Stomach (tissue), 8 donors: ENCODE measurements at regions not wholly inside any gene's neighbourhood (a gene's known extent, or its start where the extent isn't known, plus 50 kb on each side); places are given as distances from the start of the nearest gene placed in this dataset.
"Not testable (repeated sequence)": the region's sequence is repeated elsewhere in the genome, so short reads cannot be mapped to it uniquely, and the experiment has no call there.

Experiments used
- DNase-seq, 2 donors: peaks; one replicate each; pipeline versions ENCODE4 v3.0.0 to v3.0.0-alpha.2; 2013 to 2019
- H3K27ac ChIP-seq, 5 donors: fragments of 200-600 bp in 4 of 5; sonication (generic) in 4 of 5; one replicate each; pipeline ENCODE4 v1.5.1; 2013 to 2019; ENCODE audit warnings: mild to moderate bottlenecking in 1 of 5, moderate library complexity in 1 of 5
- H3K27me3 ChIP-seq, 3 donors: fragments of 200-600 bp; sonication (generic); one replicate each; pipeline ENCODE4 v1.5.1; 2017 to 2019; ENCODE audit warnings: mixed run types in 1 of 3
- H3K36me3 ChIP-seq, 4 donors: fragments of 200-600 bp; sonication (generic); 1 replicate in 3 of 4; 2 replicates in 1 of 4; pipeline ENCODE4 v1.5.1; 2016 to 2019
- H3K4me1 ChIP-seq, 4 donors: fragments of 200-600 bp; sonication (generic); one replicate each; pipeline ENCODE4 v1.5.1; 2016 to 2019
- H3K4me3 ChIP-seq, 4 donors: fragments of 200-600 bp; sonication (generic) in 3 of 4; one replicate each; pipeline ENCODE4 v1.5.1; 2016 to 2019; ENCODE audit warnings: mild to moderate bottlenecking in 1 of 4
- H3K9me3 ChIP-seq, 4 donors: fragments of 200-600 bp; sonication (generic); one replicate each; pipeline ENCODE4 v1.5.1; 2016 to 2019
- EP300 ChIP-seq: sonication (generic); formaldehyde crosslinking; IDR thresholded peaks from one replicate; pipeline ENCODE4 v1.6.1; 2017; ENCODE audit warnings: antibody characterized with exemption
- POLR2A ChIP-seq, 4 donors: fragments of 450-650 bp; IDR thresholded peaks; one replicate each; pipeline ENCODE4 v1.6.1; 2016; ENCODE audit warnings: antibody characterized with exemption in 4 of 4, control low read depth in 2 of 4, mild to moderate bottlenecking in 1 of 4, moderate library complexity in 1 of 4
- POLR2AphosphoS5 ChIP-seq, 3 donors: sonication (generic); formaldehyde crosslinking; IDR thresholded peaks; one replicate each; pipeline ENCODE4 v1.6.1; 2016; ENCODE audit warnings: antibody characterized with exemption in 3 of 3
- WGBS, 5 donors: extraction: QIAGEN DNeasy Blood & Tissue Kit in 3 of 5; methylation state at CpG; one replicate each; pipeline versions ENCODE4 v1.1.5 to v1.1.7; 2013 to 2018; 5-methylcytosine and 5-hydroxymethylcytosine counted together
- intact Hi-C: fragments of 100-400 bp; cut with DNase I; formaldehyde crosslinking; loops from one replicate; pipeline ENCODE4 v1.15.1; 2023; ENCODE audit warnings: low total_unique reads
- TF ChIP-seq, protein P1 (sequence below), 7 experiments: fragments of 450-650 bp in 4 of 7; fragments of 200-600 bp in 3 of 7; sonication (generic) in 3 of 7; IDR thresholded peaks; one replicate each; pipeline ENCODE4 v1.5.1; 2016 to 2019; ENCODE audit warnings: antibody characterized with exemption in 7 of 7, control low read depth in 2 of 7, mild to moderate bottlenecking in 1 of 7
- donor health status: healthy with polysubstance abuse.
- donor health status: Bipolar disorder and iron deficiency.
- donor health status: healthy.

DNA sequence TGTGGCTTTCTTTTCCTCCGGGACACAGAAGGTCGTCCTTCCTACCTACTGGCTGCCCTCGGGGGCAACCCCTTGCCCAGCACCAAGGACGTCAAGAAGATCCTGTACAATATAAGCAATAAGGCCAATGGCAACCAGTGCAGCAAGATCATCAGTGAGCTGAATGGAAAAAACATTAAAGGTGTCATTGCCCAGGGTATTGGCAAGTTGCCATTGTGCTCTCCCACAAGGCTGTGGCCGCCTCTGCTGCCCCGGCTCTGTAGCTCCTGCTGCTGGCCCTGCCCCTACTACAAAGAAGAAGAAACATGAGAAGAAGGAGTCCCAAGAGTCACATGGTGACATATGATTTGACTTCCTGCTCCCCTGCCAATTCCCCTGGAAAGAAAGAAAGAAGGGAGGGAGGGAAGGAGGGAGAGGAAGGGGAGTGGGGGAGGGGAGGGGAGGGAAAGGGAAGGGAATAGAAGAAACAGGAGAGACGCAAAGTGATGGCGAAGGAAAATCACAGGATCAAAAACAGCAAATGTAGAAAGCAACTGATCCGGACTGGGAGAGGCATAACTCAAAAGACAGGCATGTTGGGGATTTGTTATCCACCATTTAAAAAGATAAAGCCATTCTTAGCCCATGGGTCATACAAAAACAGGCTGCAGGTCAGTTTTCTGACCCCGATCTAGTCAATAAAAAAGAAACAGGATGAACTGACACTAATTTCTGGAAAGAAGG lies 61.3 kb upstream of the RESF1 start:
- H3K4me1 ChIP-seq: peaks cover 11 to 29% (median 19%) of the 10 kb centered on the region in 4 donors
- H3K4me3 ChIP-seq: no peak overlapping the region
- H3K9me3 ChIP-seq: no peaks in the 10 kb centered on the region
- H3K27me3 ChIP-seq: no peaks in the 10 kb centered on the region
- DNase-seq: peak; percentile 53 to 69
- WGBS, 5 donors: 40 to 61% (median 50%) methylated on average over 10 of the region's 10 CpGs
- intact Hi-C loops: no loop called here
- H3K36me3 ChIP-seq: no peaks in the 10 kb centered on the region
- no peak for TF ChIP-seq POLR2AphosphoS5 (IDR thresholded peaks at IDR 0.05)
- H3K27ac ChIP-seq: peak overlapping the region; percentile 32 to 85 (median 60)

DNA sequence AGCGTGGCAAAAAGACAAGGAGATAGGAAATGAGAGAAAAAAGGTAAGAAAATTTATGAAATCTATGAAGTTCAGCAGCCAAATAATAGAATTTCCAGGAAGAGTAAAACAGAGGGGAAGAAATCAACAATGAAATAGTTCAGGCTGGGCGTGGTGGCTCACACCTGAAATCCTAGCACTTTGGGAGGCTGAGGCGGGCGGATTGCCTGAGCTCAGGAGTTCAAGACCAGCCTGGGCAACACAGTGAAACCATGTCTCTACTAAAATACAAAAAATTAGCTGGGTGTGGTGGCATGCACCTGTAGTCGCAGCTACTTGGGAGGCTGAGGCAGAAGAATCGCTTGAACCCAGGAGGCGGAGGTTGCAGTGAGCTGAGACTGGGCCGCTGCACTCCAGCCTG lies 62.1 kb upstream of the RESF1 start:
- H3K27me3 ChIP-seq, DNase-seq, H3K36me3 ChIP-seq, intact Hi-C loops, H3K4me3 ChIP-seq, H3K9me3 ChIP-seq: not testable (repeated sequence)
- 78 to 91% (median 89%) methylated on average over 8 of the region's 8 CpGs for WGBS, 5 donors
- Histone ChIP-seq H3K4me1 (peaks cover 11 to 29% (median 19%) of the 10 kb centered on the region in 4 donors), H3K27ac (peak overlapping the region; percentile 18 to 85 (median 60))

DNA sequence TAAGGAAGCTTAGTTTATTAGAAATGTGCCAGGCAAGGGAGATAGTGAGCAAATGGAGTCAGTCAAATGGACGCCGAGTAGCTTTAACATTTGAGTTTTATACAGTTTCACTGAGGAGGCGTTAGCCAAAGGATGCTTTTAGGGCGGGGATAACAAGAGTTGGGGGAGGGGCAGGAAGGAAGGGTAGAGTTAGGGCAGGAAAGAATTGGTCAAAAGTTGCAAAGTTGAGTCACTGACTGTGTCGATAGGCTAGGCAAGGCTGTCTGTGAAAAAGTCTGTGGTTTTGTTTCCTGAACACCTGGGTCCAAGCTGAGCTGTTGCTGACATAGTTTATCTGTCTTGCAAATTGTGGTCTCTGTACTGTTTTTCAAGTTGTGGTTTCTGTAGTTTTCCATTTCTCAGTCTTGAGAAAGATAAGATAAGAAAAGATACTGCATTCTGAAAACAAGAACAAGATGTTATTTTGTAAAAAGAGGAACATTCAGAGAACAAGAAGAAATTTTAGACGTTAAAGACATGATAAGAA lies 62.6 kb upstream of the RESF1 start:
- WGBS, 5 donors: 27 to 44% (median 38%) methylated on average over 6 of the region's 6 CpGs
- H3K9me3 ChIP-seq: no peaks in the 10 kb centered on the region
- TF ChIP-seq POLR2A (IDR thresholded peaks at IDR 0.05): no peak
- TF ChIP-seq, protein P1, sequence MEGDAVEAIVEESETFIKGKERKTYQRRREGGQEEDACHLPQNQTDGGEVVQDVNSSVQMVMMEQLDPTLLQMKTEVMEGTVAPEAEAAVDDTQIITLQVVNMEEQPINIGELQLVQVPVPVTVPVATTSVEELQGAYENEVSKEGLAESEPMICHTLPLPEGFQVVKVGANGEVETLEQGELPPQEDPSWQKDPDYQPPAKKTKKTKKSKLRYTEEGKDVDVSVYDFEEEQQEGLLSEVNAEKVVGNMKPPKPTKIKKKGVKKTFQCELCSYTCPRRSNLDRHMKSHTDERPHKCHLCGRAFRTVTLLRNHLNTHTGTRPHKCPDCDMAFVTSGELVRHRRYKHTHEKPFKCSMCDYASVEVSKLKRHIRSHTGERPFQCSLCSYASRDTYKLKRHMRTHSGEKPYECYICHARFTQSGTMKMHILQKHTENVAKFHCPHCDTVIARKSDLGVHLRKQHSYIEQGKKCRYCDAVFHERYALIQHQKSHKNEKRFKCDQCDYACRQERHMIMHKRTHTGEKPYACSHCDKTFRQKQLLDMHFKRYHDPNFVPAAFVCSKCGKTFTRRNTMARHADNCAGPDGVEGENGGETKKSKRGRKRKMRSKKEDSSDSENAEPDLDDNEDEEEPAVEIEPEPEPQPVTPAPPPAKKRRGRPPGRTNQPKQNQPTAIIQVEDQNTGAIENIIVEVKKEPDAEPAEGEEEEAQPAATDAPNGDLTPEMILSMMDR (IDR thresholded peaks at IDR 0.05): no peak
- TF ChIP-seq EP300: no peak
- peak in 1 of 3 donors; percentile 30 for TF ChIP-seq POLR2AphosphoS5 (IDR thresholded peaks at IDR 0.05)
- peak overlapping the region in 4 of 5 donors; percentile 56 to 85 (median 70) for H3K27ac ChIP-seq
- no peak overlapping the region for H3K4me3 ChIP-seq
- H3K27me3 ChIP-seq: no peaks in the 10 kb centered on the region
- intact Hi-C loops: no loop called here
- no peaks in the 10 kb centered on the region for H3K36me3 ChIP-seq
- H3K4me1 ChIP-seq: peaks cover 11 to 29% (median 19%) of the 10 kb centered on the region in 4 donors
- peak; percentile 52 to 80 for DNase-seq

DNA sequence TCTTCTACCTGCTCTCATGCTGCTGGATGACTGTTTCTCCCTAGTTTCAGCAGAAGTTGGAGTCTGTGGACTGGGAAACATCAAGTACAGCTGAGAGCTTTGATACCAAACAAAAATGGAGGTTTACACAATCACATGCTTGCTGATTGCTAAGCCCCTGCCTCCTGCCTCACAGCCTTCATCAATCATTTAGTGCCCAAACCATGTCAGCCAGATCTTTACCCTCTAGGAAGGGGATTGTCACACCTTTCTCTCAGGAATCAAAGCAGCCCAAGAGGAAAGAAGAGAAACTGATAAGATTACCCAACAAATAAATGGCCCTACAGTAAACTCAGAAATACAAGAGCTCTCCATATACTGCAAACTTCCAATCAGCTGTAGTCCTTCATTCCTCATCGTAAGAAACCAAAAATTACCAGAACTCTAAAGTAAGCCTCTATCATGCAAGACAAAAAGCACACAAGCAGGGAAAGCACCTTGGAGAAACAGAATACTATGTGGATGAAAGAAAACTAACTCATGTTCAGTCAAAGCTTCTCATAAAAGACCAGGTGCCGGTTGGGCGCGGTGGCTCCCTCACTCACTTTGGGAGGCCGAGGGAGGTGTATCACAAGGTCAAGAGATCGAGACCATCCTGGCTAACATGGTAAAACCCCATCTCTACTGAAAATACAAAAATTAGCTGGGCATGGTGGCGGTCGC lies 63.6 kb upstream of the RESF1 start:
- H3K27ac ChIP-seq: peak overlapping the region; percentile 56 to 85 (median 60)

More for the DNA sequence above, 63.6 kb upstream of the RESF1 start:
- H3K36me3 ChIP-seq: no peaks in the 10 kb centered on the region
- 75 to 91% (median 83%) methylated on average over 8 of the region's 8 CpGs for WGBS, 5 donors
- H3K27me3 ChIP-seq: no peaks in the 10 kb centered on the region
- TF ChIP-seq EP300: no peak
- no peak for TF ChIP-seq POLR2AphosphoS5 (IDR thresholded peaks at IDR 0.05)
- TF ChIP-seq POLR2A (IDR thresholded peaks at IDR 0.05): no peak
- TF ChIP-seq, protein P1 (IDR thresholded peaks at IDR 0.05): no peak
- intact Hi-C loops: no loop called here
- H3K9me3 ChIP-seq: no peaks in the 10 kb centered on the region
- DNase-seq: no peak
- peaks cover 11 to 29% (median 19%) of the 10 kb centered on the region in 4 donors for H3K4me1 ChIP-seq
- H3K4me3 ChIP-seq: no peak overlapping the region
